H1 (cell line): ENCODE measurements at regions not wholly inside any gene's neighbourhood (a gene's known extent, or its start where the extent isn't known, plus 50 kb on each side); places are given as distances from the start of the nearest gene placed in this dataset.
A peak's percentile ranks its signal among the peaks of the same experiment; 100 is the strongest.

Experiments
- CTCF ChIA-PET: fragments of 300-600 bp; sonication (Branson Sonifier 250); formaldehyde crosslinking; loops from one replicate; lab custom pipeline; 2021; ENCODE audit not compliant: partially characterized antibody; lab: Charles Lee
- POLR2A ChIA-PET: fragments of 300-600 bp; sonication (Branson Sonifier 250); formaldehyde crosslinking; loops from one replicate; lab custom pipeline; 2021; ENCODE audit warnings: inconsistent platforms; ENCODE audit not compliant: partially characterized antibody; lab: Charles Lee
- DNase-seq, 2 experiments: peaks; one replicate each; pipeline versions ENCODE4 v3.0.0 to v3.0.0-alpha.2; 2010 to 2022; ENCODE audit warnings: low spot score in 2 of 2, low read depth in 1 of 2, mixed read lengths in 1 of 2
- FAIRE-seq: peaks from 2 replicates; lab custom pipeline; 2011; peaks lifted over from hg19 to GRCh38; lab: Jason Lieb, UNC
- H2AFZ ChIP-seq: 2 replicates; pipeline ENCODE4 v1.8.1; 2012; ENCODE audit warnings: low read length, inconsistent platforms
- H2AK5ac ChIP-seq: 2 replicates; pipeline ENCODE4 v1.6.1; 2013; ENCODE audit warnings: low read depth, low read length
- H2BK120ac ChIP-seq: replicated peaks from 2 replicates; pipeline ENCODE3; 2013; ENCODE audit warnings: low read depth, low read length, inconsistent platforms
- H2BK12ac ChIP-seq: 2 replicates; pipeline ENCODE4 v1.6.1; 2013; ENCODE audit warnings: low read depth, low read length
- H2BK15ac ChIP-seq: 2 replicates; pipeline ENCODE4 v1.6.1; 2013; ENCODE audit warnings: low read length
- H2BK20ac ChIP-seq: 2 replicates; pipeline ENCODE4 v1.6.1; 2013; ENCODE audit warnings: low read length
- H2BK5ac ChIP-seq: 2 replicates; pipeline ENCODE4 v1.6.1; 2013; ENCODE audit warnings: low read depth, low read length
- H3K14ac ChIP-seq: 2 replicates; pipeline ENCODE4 v1.6.1; 2013; ENCODE audit warnings: inconsistent platforms; ENCODE audit not compliant: insufficient read length
- H3K18ac ChIP-seq: 2 replicates; pipeline ENCODE4 v1.6.1; 2013; ENCODE audit warnings: low read length; ENCODE audit errors: extremely low read depth
- H3K23ac ChIP-seq: 2 replicates; pipeline ENCODE4 v1.6.1; 2013; ENCODE audit warnings: inconsistent platforms; ENCODE audit not compliant: insufficient read length
- H3K23me2 ChIP-seq: 2 replicates; pipeline ENCODE4 v1.6.1; 2013; ENCODE audit warnings: low read depth, low read length
- H3K27ac ChIP-seq: 2 replicates; pipeline ENCODE4 v1.6.1; 2011; ENCODE audit warnings: low read depth, low read length, inconsistent platforms
- H3K27me3 ChIP-seq, 4 experiments: replicated peaks in 1 of 4; 1 replicate in 1 of 4; 2 replicates in 3 of 4; pipeline versions ENCODE4 v1.6.1 to v1.8.1; 2011 to 2013; ENCODE audit warnings: low read length in 3 of 4, mild to moderate bottlenecking in 3 of 4, inconsistent platforms in 2 of 4, mixed read lengths in 2 of 4, moderate library complexity in 1 of 4; ENCODE audit not compliant: control insufficient read depth in 3 of 4, insufficient read depth in 3 of 4; ENCODE audit errors: extremely low read depth in 1 of 4
- H3K36me3 ChIP-seq, 4 experiments: 2 replicates each; pipeline versions ENCODE4 v1.6.1 to v1.8.1; 2011 to 2013; ENCODE audit warnings: mild to moderate bottlenecking in 4 of 4, low read length in 3 of 4, moderate library complexity in 2 of 4, control low read depth in 1 of 4, inconsistent platforms in 1 of 4; ENCODE audit not compliant: insufficient read depth in 4 of 4, control insufficient read depth in 2 of 4
- H3K4ac ChIP-seq: replicated peaks from 2 replicates; pipeline ENCODE3; 2013; ENCODE audit warnings: low read length, low read depth, mixed read lengths, inconsistent platforms; ENCODE audit not compliant: insufficient read length
- H3K4me1 ChIP-seq, 4 experiments: replicated peaks in 1 of 4; 1 replicate in 1 of 4; 2 replicates in 3 of 4; pipeline versions ENCODE4 v1.6.1 to v1.8.1; 2011 to 2013; ENCODE audit warnings: low read length in 3 of 4, inconsistent platforms in 2 of 4, mixed read lengths in 1 of 4; ENCODE audit not compliant: insufficient read depth in 4 of 4, control insufficient read depth in 3 of 4
- H3K4me2 ChIP-seq, 2 experiments: 2 replicates each; pipeline versions ENCODE4 v1.6.1 to v1.8.1; 2011 to 2013; ENCODE audit warnings: low read depth in 2 of 2, low read length in 2 of 2, control low read depth in 1 of 2, inconsistent platforms in 1 of 2, mild to moderate bottlenecking in 1 of 2; ENCODE audit not compliant: insufficient read depth in 1 of 2
- H3K4me3 ChIP-seq, 4 experiments: fragments of 200-600, 300-600 bp in 1 of 4; sonication (generic), shearing (Covaris generic), sonication (Bioruptor Twin) in 1 of 4; 2 replicates each; pipeline versions ENCODE4 v1.5.1 to v1.8.1; 2011 to 2016; ENCODE audit warnings: low read length in 4 of 4, low read depth in 3 of 4, control low read depth in 2 of 4, inconsistent platforms in 2 of 4, mild to moderate bottlenecking in 2 of 4, mixed read lengths in 1 of 4, moderate library complexity in 1 of 4; ENCODE audit not compliant: insufficient read depth in 2 of 4; ENCODE audit errors: extremely low read depth in 1 of 4
- H3K56ac ChIP-seq: replicated peaks from 2 replicates; pipeline ENCODE3; 2013; ENCODE audit warnings: low read depth, mild to moderate bottlenecking, mixed read lengths, low read length, inconsistent platforms; ENCODE audit not compliant: insufficient read length
- H3K79me1 ChIP-seq: 2 replicates; pipeline ENCODE4 v1.6.1; 2013; ENCODE audit warnings: low read depth, low read length, control low read depth
- H3K79me2 ChIP-seq, 2 experiments: 2 replicates each; pipeline versions ENCODE4 v1.6.1 to v1.8.1; 2012 to 2013; ENCODE audit warnings: low read length in 2 of 2, mild to moderate bottlenecking in 2 of 2, inconsistent platforms in 1 of 2; ENCODE audit not compliant: insufficient read depth in 2 of 2, control insufficient read depth in 1 of 2
- H3K9ac ChIP-seq, 4 experiments: replicated peaks in 1 of 4; 1 replicate in 1 of 4; 2 replicates in 3 of 4; pipeline versions ENCODE4 v1.6.1 to v1.8.1; 2011 to 2013; ENCODE audit warnings: low read depth in 3 of 4, low read length in 3 of 4, control low read depth in 2 of 4, mild to moderate bottlenecking in 2 of 4, moderate library complexity in 2 of 4, inconsistent platforms in 1 of 4; ENCODE audit errors: extremely low read depth in 1 of 4
- H3K9me3 ChIP-seq, 2 experiments: 2 replicates each; pipeline versions ENCODE4 v1.6.1 to v1.8.1; 2012 to 2013; ENCODE audit warnings: mild to moderate bottlenecking in 2 of 2, moderate library complexity in 2 of 2, control low read depth in 1 of 2, inconsistent platforms in 1 of 2, low read depth in 1 of 2, low read length in 1 of 2, mixed read lengths in 1 of 2; ENCODE audit not compliant: insufficient read depth in 2 of 2
- H4K20me1 ChIP-seq, 2 experiments: replicated peaks in 1 of 2; 2 replicates each; pipeline versions ENCODE3 to v1.8.1; 2011 to 2013; ENCODE audit warnings: inconsistent platforms in 2 of 2, low read length in 2 of 2, mild to moderate bottlenecking in 1 of 2; ENCODE audit not compliant: insufficient read depth in 2 of 2, control insufficient read depth in 1 of 2
- H4K5ac ChIP-seq: 2 replicates; pipeline ENCODE4 v1.6.1; 2013; ENCODE audit warnings: low read length, low read depth, mixed read lengths, inconsistent platforms; ENCODE audit not compliant: insufficient read length
- H4K8ac ChIP-seq: 2 replicates; pipeline ENCODE4 v1.8.0; 2013; ENCODE audit warnings: mild to moderate bottlenecking, moderate library complexity, low read length, inconsistent platforms; ENCODE audit not compliant: insufficient read depth; ENCODE audit errors: extremely low read depth
- H4K91ac ChIP-seq: replicated peaks from 2 replicates; pipeline ENCODE3; 2013; ENCODE audit warnings: low read length, mixed read lengths, inconsistent platforms; ENCODE audit not compliant: insufficient read length
- CHD1 ChIP-seq: IDR thresholded peaks from 2 replicates; pipeline ENCODE4 v1.6.1; 2012; ENCODE audit warnings: low read depth, low read length, improper control_type of control experiment
- EZH2 ChIP-seq: fragments of 200-600 bp; sonication (generic); IDR thresholded peaks from 2 replicates; pipeline ENCODE4 v1.7.1; 2012; ENCODE audit warnings: low read depth, mild to moderate bottlenecking, moderate library complexity, low read length, inconsistent platforms; ENCODE audit not compliant: severe bottlenecking
- KDM4A ChIP-seq: IDR thresholded peaks from one replicate; pipeline ENCODE4 v1.7.1; 2012; ENCODE audit warnings: low read depth, mild to moderate bottlenecking, moderate library complexity, low read length, inconsistent platforms; ENCODE audit not compliant: severe bottlenecking
- RFX5 ChIP-seq: IDR thresholded peaks from 2 replicates; pipeline ENCODE4 v1.6.1; 2011; ENCODE audit warnings: low read depth, low read length, improper control_type of control experiment, borderline replicate concordance
- SIN3A ChIP-seq, 2 experiments: IDR thresholded peaks in 1 of 2; conservative IDR thresholded peaks in 1 of 2; 2 replicates each; pipeline ENCODE4 v1.6.1; 2011 to 2012; ENCODE audit warnings: low read length in 2 of 2, improper control_type of control experiment in 1 of 2, low read depth in 1 of 2, mild to moderate bottlenecking in 1 of 2
- SIRT6 ChIP-seq: IDR thresholded peaks from one replicate; pipeline ENCODE4 v1.7.1; 2012; ENCODE audit warnings: low read length, inconsistent platforms
- SRF ChIP-seq: IDR thresholded peaks from 2 replicates; pipeline ENCODE4 v1.6.1; 2011; ENCODE audit warnings: mild to moderate bottlenecking, low read depth, low read length, moderate library complexity
- WGBS, 2 experiments: shearing (Covaris generic) in 1 of 2; methylation state at CpG; one replicate each; pipeline versions ENCODE4 v1.1.6 to v1.1.7; 2013 to 2015; ENCODE audit warnings: low lambda C conversion rate in 2 of 2, mixed read lengths in 2 of 2, inconsistent platforms in 1 of 2, low coverage in 1 of 2, missing lambda C conversion rate in 1 of 2; ENCODE audit not compliant: insufficient replicate concordance in 2 of 2, insufficient coverage in 1 of 2, insufficient read length in 1 of 2; ENCODE audit errors: extremely low coverage in 1 of 2, missing lambda C conversion rate in 1 of 2; 5-methylcytosine and 5-hydroxymethylcytosine counted together
- TF ChIP-seq, protein P1 (sequence below): IDR thresholded peaks from 2 replicates; pipeline ENCODE4 v1.6.1; 2012; ENCODE audit warnings: low read length, inconsistent platforms
- TF ChIP-seq, protein P2 (sequence below): IDR thresholded peaks from 2 replicates; pipeline ENCODE4 v1.6.1; 2012; ENCODE audit warnings: inconsistent platforms
- TF ChIP-seq, protein P3 (sequence below): IDR thresholded peaks from 2 replicates; pipeline ENCODE4 v1.6.1; 2011; ENCODE audit warnings: low read depth, mild to moderate bottlenecking, low read length; ENCODE audit not compliant: insufficient read depth

DNA sequence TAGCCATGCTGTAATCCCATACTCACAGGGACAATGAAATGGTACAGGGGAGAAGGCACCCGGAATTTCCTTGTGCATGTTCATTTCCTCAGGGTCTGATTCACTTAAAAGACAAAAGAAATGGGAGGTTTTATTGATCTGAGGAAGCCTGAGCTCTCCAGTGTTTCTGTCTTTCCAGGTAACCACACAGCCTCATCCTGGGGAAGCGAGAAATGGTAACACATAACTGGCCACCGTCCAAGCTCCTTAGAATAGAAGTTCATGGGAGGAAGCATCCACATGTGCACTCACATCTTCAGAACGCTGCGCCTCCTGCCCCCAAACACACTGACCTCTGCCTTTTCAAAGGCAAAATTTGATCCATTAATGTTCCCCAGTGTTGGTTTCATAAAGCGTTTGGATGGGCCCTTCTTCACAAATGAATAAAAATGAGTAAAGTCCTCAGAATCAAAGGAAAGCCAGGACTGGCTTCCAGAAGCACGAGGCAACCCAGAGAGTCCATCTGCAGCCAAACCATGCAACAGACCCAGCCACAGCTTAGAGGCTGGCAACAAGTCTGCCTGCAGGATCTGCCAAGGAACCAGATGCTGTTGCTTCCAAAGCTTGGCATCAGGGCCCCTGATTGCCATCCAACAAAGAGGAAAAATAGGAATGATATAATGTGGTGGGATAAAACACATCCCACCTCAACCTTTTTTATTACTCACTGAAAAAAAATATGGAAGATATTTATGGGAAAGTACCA is 120.3 kb downstream of the ZBTB18 start:
- FAIRE-seq: no peak
- POLR2A ChIA-PET: no interaction called here
- TF ChIP-seq, protein P1, sequence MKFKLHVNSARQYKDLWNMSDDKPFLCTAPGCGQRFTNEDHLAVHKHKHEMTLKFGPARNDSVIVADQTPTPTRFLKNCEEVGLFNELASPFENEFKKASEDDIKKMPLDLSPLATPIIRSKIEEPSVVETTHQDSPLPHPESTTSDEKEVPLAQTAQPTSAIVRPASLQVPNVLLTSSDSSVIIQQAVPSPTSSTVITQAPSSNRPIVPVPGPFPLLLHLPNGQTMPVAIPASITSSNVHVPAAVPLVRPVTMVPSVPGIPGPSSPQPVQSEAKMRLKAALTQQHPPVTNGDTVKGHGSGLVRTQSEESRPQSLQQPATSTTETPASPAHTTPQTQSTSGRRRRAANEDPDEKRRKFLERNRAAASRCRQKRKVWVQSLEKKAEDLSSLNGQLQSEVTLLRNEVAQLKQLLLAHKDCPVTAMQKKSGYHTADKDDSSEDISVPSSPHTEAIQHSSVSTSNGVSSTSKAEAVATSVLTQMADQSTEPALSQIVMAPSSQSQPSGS: no peak
- TF ChIP-seq SIN3A (conservative IDR thresholded peaks at IDR 0.05 in 1 of 2, IDR thresholded peaks at IDR 0.05 in 1 of 2; ENCODE audit: low read depth in 1 of 2, low read length in 2 of 2) (no peak), EZH2 (no peak), SIRT6 (no peak), RFX5 (no peak), SRF (no peak), CHD1 (no peak), KDM4A (no peak)
- TF ChIP-seq, protein P2, sequence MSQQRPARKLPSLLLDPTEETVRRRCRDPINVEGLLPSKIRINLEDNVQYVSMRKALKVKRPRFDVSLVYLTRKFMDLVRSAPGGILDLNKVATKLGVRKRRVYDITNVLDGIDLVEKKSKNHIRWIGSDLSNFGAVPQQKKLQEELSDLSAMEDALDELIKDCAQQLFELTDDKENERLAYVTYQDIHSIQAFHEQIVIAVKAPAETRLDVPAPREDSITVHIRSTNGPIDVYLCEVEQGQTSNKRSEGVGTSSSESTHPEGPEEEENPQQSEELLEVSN: no peak
- TF ChIP-seq, protein P3, sequence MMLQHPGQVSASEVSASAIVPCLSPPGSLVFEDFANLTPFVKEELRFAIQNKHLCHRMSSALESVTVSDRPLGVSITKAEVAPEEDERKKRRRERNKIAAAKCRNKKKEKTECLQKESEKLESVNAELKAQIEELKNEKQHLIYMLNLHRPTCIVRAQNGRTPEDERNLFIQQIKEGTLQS: no peak

More for the DNA sequence above, 120.3 kb downstream of the ZBTB18 start:
- Histone ChIP-seq H3K4me3 (no peak overlapping the region), H2BK12ac (no peak overlapping the region), H3K27me3 (no peaks in the 10 kb centered on the region), H4K20me1 (no peaks in the 10 kb centered on the region), H2BK15ac (no peak overlapping the region), H3K4me2 (no peak overlapping the region), H2BK20ac (no peak overlapping the region), H3K23ac (no peak overlapping the region), H2AK5ac (no peak overlapping the region), H2BK120ac (no peak overlapping the region), H2AFZ (peak overlapping the region; percentile 49), H3K18ac (no peak overlapping the region), H4K91ac (no peak overlapping the region), H3K27ac (no peak overlapping the region), H3K4me1 (peaks cover 2 to 7% (median 5%) of the 10 kb centered on the region in 4 experiments; a peak in 3 of 7 replicates), H3K79me1 (no peaks in the 10 kb centered on the region), H3K9me3 (no peaks in the 10 kb centered on the region), H3K23me2 (no peaks in the 10 kb centered on the region), H3K4ac (no peak overlapping the region), H4K8ac (no peak overlapping the region), H3K14ac (no peak overlapping the region), H3K36me3 (no peaks in the 10 kb centered on the region), H3K79me2 (no peaks in the 10 kb centered on the region), H4K5ac (no peak overlapping the region), H3K9ac (no peak overlapping the region), H3K56ac (no peak overlapping the region), H2BK5ac (no peak overlapping the region)
- WGBS, 2 experiments: 88% methylated on average over 7 of the region's 7 CpGs; no CpG with 5 or more reads in 1 of the 2 experiments
- CTCF ChIA-PET: interaction anchor here (1.4 kb wide), 1 partner anchor 23 kb away, joined by 3 read pairs; no protein-coding TSS in a partner anchor
- no peak for DNase-seq
